ENCODE measurements at regions not wholly inside any gene's neighbourhood (a gene's known extent, or its start where the extent isn't known, plus 50 kb on each side); places are given as distances from the start of the nearest gene placed in this dataset.

- TF ChIP-seq POLR2A (IDR thresholded peaks at IDR 0.05; ENCODE audit: low read length) (no peak), CTCF (IDR thresholded peaks at IDR 0.05) (no peak), CHD4 (IDR thresholded peaks at IDR 0.05; ENCODE audit: borderline replicate concordance) (no peak), PBX3 (IDR thresholded peaks at IDR 0.05) (no peak), MAX (IDR thresholded peaks at IDR 0.05) (no peak), JUN (IDR thresholded peaks at IDR 0.05) (no peak), PHF8 (IDR thresholded peaks at IDR 0.05; ENCODE audit: borderline replicate concordance, low read depth) (no peak), CHD2 (IDR thresholded peaks at IDR 0.05; ENCODE audit: low read length, partially characterized antibody) (no peak), NPAS2 (CRISPR knock-in tag; IDR thresholded peaks at IDR 0.05; ENCODE audit: borderline replicate concordance) (no peak), USF2 (IDR thresholded peaks at IDR 0.05) (no peak)
These were observed 265.0 kb downstream of the DHX15 start for GRCh38 chr4:24319387-24319786.

All from A549 (cell line).